ENCODE measurements at regions not wholly inside any gene's neighbourhood (a gene's known extent, or its start where the extent isn't known, plus 50 kb on each side); places are given as distances from the start of the nearest gene placed in this dataset.
"Not testable (repeated sequence)": the region's sequence is repeated elsewhere in the genome, so short reads cannot be mapped to it uniquely, and the experiment has no call there.

GRCh38 chr7:32779895-32780294 lies 111.7 kb downstream of the KBTBD2 start:
- not testable (repeated sequence) for TF ChIP-seq CTCF (IDR thresholded peaks at IDR 0.05 in 2 of 3, conservative IDR thresholded peaks at IDR 0.05 in 1 of 3; ENCODE audit: borderline replicate concordance in 1 of 3, insufficient read depth in 1 of 3, low read depth in 2 of 3, low read length in 2 of 3); ATF3 (IDR thresholded peaks at IDR 0.05); EZH2 (IDR thresholded peaks at IDR 0.05); POLR2A (IDR thresholded peaks at IDR 0.05; ENCODE audit: borderline replicate concordance, extremely low read depth, insufficient read depth, insufficient read length); EGR1 (IDR thresholded peaks at IDR 0.05; ENCODE audit: low read depth)
